Endothelial cell of umbilical vein (primary cell): ENCODE measurements at regions not wholly inside any gene's neighbourhood (a gene's known extent, or its start where the extent isn't known, plus 50 kb on each side); places are given as distances from the start of the nearest gene placed in this dataset.

Experiments
- BruUV-seq: library from RNA; stranded (reverse); fragments of 400-500 nt; replicated peaks from 2 replicates; lab custom pipeline; 2021; lab: Mats Ljungman, UMichigan
- CTCF ChIA-PET: fragments of 300-600, 350-600 bp; sonication (Branson Sonifier 250); formaldehyde crosslinking; loops from one replicate; lab custom pipeline; 2021; ENCODE audit warnings: antibody characterized with exemption, inconsistent platforms; lab: Charles Lee
- POLR2A ChIA-PET: fragments of 300-600, 350-600 bp; sonication (Branson Sonifier 250); formaldehyde crosslinking; loops from one replicate; lab custom pipeline; 2021; ENCODE audit warnings: antibody characterized with exemption, inconsistent platforms; lab: Charles Lee
- DNase-seq: peaks from one replicate; pipeline ENCODE4 v3.0.0-alpha.2; 2011; ENCODE audit warnings: low read depth, low spot score
- FAIRE-seq: peaks from 2 replicates; lab custom pipeline; 2011; peaks lifted over from hg19 to GRCh38; lab: Jason Lieb, UNC
- H2AFZ ChIP-seq: 2 replicates; pipeline ENCODE4 v1.6.0; 2012; ENCODE audit warnings: low read depth, low read length, control low read depth, inconsistent platforms
- H3K27ac ChIP-seq: 2 replicates; pipeline ENCODE4 v1.5.1; 2011; ENCODE audit warnings: low read depth, mild to moderate bottlenecking, control low read depth, low read length, moderate library complexity; ENCODE audit not compliant: insufficient read depth
- H3K27me3 ChIP-seq, 2 experiments: 2 replicates each; pipeline versions ENCODE4 v1.6.0 to v1.6.1; 2011; ENCODE audit warnings: low read length in 2 of 2, mixed read lengths in 1 of 2; ENCODE audit not compliant: control insufficient read depth in 2 of 2, insufficient read depth in 2 of 2
- H3K36me3 ChIP-seq, 2 experiments: 2 replicates in 1 of 2; 3 replicates in 1 of 2; pipeline ENCODE4 v1.5.1; 2011; ENCODE audit warnings: low read length in 2 of 2, mild to moderate bottlenecking in 1 of 2, moderate library complexity in 1 of 2; ENCODE audit not compliant: control insufficient read depth in 2 of 2, insufficient read depth in 2 of 2; ENCODE audit errors: extremely low read depth in 1 of 2
- H3K4me1 ChIP-seq: 3 replicates; pipeline ENCODE4 v1.5.1; 2011; ENCODE audit warnings: mild to moderate bottlenecking, low read length; ENCODE audit not compliant: control insufficient read depth, insufficient read depth; ENCODE audit errors: extremely low read depth
- H3K4me2 ChIP-seq: 2 replicates; pipeline ENCODE4 v1.6.1; 2011; ENCODE audit warnings: low read length, control low read depth, mixed read lengths; ENCODE audit not compliant: insufficient read depth
- H3K4me3 ChIP-seq, 3 experiments: fragments of 200-600 bp in 1 of 3; sonication (generic), shearing (Covaris generic) in 1 of 3; replicated peaks in 1 of 3; 2 replicates each; pipeline ENCODE4 v1.5.1; 2011 to 2016; ENCODE audit warnings: control low read depth in 3 of 3, low read length in 3 of 3, mild to moderate bottlenecking in 2 of 3, inconsistent platforms in 1 of 3, low read depth in 1 of 3, moderate library complexity in 1 of 3; ENCODE audit not compliant: insufficient read depth in 1 of 3
- H3K79me2 ChIP-seq: 2 replicates; pipeline ENCODE4 v1.6.0; 2012; ENCODE audit warnings: low read length, inconsistent platforms; ENCODE audit not compliant: control insufficient read depth, insufficient read depth
- H3K9ac ChIP-seq: replicated peaks from 2 replicates; pipeline ENCODE3; 2011; ENCODE audit warnings: low read length, control low read depth; ENCODE audit not compliant: insufficient read depth; ENCODE audit errors: extremely low read depth
- H3K9me1 ChIP-seq: replicated peaks from 3 replicates; pipeline ENCODE4 v1.6.0; 2011; ENCODE audit warnings: mild to moderate bottlenecking, low read length; ENCODE audit not compliant: control insufficient read depth, insufficient read depth; ENCODE audit errors: extremely low read depth
- H3K9me3 ChIP-seq: replicated peaks from 2 replicates; pipeline ENCODE4 v1.5.1; 2012; ENCODE audit warnings: low read length, inconsistent platforms; ENCODE audit not compliant: control insufficient read depth, insufficient read depth
- H4K20me1 ChIP-seq: replicated peaks from 2 replicates; pipeline ENCODE3; 2011; ENCODE audit warnings: mild to moderate bottlenecking, low read length; ENCODE audit not compliant: control insufficient read depth, insufficient read depth; ENCODE audit errors: extremely low read depth
- EZH2 ChIP-seq: IDR thresholded peaks from 2 replicates; pipeline ENCODE4 v1.6.1; 2012; ENCODE audit warnings: borderline replicate concordance, low read depth, mild to moderate bottlenecking, moderate library complexity, low read length, inconsistent platforms; ENCODE audit not compliant: severe bottlenecking
- FOS ChIP-seq: IDR thresholded peaks from 2 replicates; pipeline ENCODE4 v1.6.1; 2011; ENCODE audit warnings: mild to moderate bottlenecking, low read length, moderate library complexity, borderline replicate concordance; ENCODE audit not compliant: insufficient read depth
- GATA2 ChIP-seq: IDR thresholded peaks from 2 replicates; pipeline ENCODE4 v1.7.0; 2011; ENCODE audit warnings: low read depth, mild to moderate bottlenecking, moderate library complexity, mixed read lengths, low read length; ENCODE audit not compliant: insufficient read length, insufficient read depth
- JUN ChIP-seq: IDR thresholded peaks from 2 replicates; pipeline ENCODE4 v1.6.1; 2011; ENCODE audit warnings: borderline replicate concordance, low read depth; ENCODE audit not compliant: insufficient read length, insufficient read depth
- MYC ChIP-seq: IDR thresholded peaks from one replicate; pipeline ENCODE4 v1.6.1; 2011; ENCODE audit warnings: mild to moderate bottlenecking, low read depth, low read length
- POLR2A ChIP-seq: IDR thresholded peaks from 2 replicates; pipeline ENCODE4 v1.6.1; 2012; ENCODE audit warnings: low read depth, mild to moderate bottlenecking, control low read depth, low read length
- POLR2AphosphoS5 ChIP-seq: IDR thresholded peaks from 2 replicates; pipeline ENCODE4 v1.6.1; 2012; ENCODE audit warnings: low read depth, mild to moderate bottlenecking, control low read depth, low read length, moderate library complexity; ENCODE audit not compliant: insufficient read depth
- dilution Hi-C: fragments of 300-500 bp; cut with MboI; formaldehyde crosslinking; loops from one replicate; pipeline ENCODE4 v1.15.0; 2019; ENCODE audit warnings: low sequenced_read_pairs; ENCODE audit not compliant: extremely low pct_ligation_motif_present
- intact Hi-C: fragments of 100-400 bp; cut with micrococcal nuclease; formaldehyde crosslinking; loops from one replicate; pipeline ENCODE4 v1.10.0; 2022
- TF ChIP-seq, protein P1 (sequence below): IDR thresholded peaks from 2 replicates; pipeline ENCODE4 v1.6.1; 2011; ENCODE audit not compliant: insufficient read depth, insufficient read length
- TF ChIP-seq, protein P2 (sequence below), 2 donors: IDR thresholded peaks; 1 replicate in 1 of 2; 2 replicates in 1 of 2; pipeline ENCODE4 v1.5.1; 2011; ENCODE audit warnings: low read length in 2 of 2, mild to moderate bottlenecking in 2 of 2, moderate library complexity in 2 of 2, control low read depth in 1 of 2, inconsistent platforms in 1 of 2, low read depth in 1 of 2; ENCODE audit not compliant: insufficient read depth in 1 of 2; ENCODE audit errors: extremely low read depth in 1 of 2

DNA sequence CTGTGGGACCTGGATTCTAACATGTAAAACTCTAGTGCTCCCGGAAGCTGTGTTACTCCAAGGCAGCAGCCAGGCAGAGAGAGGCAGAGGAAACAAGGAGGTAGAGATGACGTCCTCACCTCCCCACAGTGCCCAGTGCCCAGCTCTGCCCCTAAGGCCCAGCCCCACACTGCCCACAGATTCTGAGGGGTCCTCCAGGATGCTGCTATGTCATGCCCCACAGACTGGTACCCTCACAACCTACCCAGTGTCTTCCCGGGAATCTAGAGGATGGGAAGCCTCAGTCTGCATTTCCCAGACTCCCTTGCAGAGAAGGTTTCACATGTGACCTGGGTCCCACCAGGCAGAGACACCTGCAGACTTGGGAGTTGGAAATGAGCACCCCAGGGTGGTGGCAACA is 75.9 kb upstream of the PCSK6 start:
- H3K4me1 ChIP-seq, result peaks cover 16% of the 10 kb centered on the region
- TF ChIP-seq EZH2 (no peak), JUN (no peak), POLR2A (no peak), MYC (no peak)
- TF ChIP-seq, protein P1, sequence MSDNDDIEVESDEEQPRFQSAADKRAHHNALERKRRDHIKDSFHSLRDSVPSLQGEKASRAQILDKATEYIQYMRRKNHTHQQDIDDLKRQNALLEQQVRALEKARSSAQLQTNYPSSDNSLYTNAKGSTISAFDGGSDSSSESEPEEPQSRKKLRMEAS, result no peak
- no peaks in the 10 kb centered on the region for H3K9me1 ChIP-seq
- DNase-seq (no peak), FAIRE-seq (no peak)
- no peak overlapping the region for H3K4me3 ChIP-seq
- POLR2A ChIA-PET, result no interaction called here
- H3K27me3 ChIP-seq, result no peaks in the 10 kb centered on the region
- H2AFZ ChIP-seq, result no peak overlapping the region
- CTCF ChIA-PET, result no interaction called here
- BruUV-seq, result no TSS peak
- H3K9ac ChIP-seq, result no peak overlapping the region
- no peaks in the 10 kb centered on the region for H3K9me3 ChIP-seq
- intact Hi-C loops, result loop anchor here (5.0 kb wide), 1 partner anchor 118 kb away; no protein-coding TSS in a partner anchor
- H3K4me2 ChIP-seq, result no peak overlapping the region
- no peaks in the 10 kb centered on the region for H3K36me3 ChIP-seq
- dilution Hi-C loops, result no loop called here
- no peaks in the 10 kb centered on the region for H3K79me2 ChIP-seq
- no peak overlapping the region for H3K27ac ChIP-seq
- H4K20me1 ChIP-seq, result no peaks in the 10 kb centered on the region

GRCh38 chr15:101563176-101563796 is 73.8 kb upstream of the PCSK6 start:
- Histone ChIP-seq H3K9ac (no peak overlapping the region), H3K27me3 (no peaks in the 10 kb centered on the region), H3K4me1 (peaks cover 5% of the 10 kb centered on the region), H3K9me3 (no peaks in the 10 kb centered on the region), H2AFZ (no peak overlapping the region), H3K4me2 (no peak overlapping the region), H3K27ac (no peak overlapping the region), H3K9me1 (no peaks in the 10 kb centered on the region), H3K36me3 (no peaks in the 10 kb centered on the region), H3K4me3 (no peak overlapping the region), H4K20me1 (no peaks in the 10 kb centered on the region), H3K79me2 (no peaks in the 10 kb centered on the region)
- FAIRE-seq, result no peak
- ChIA-PET CTCF (no interaction called here), POLR2A (interaction anchor here (0.6 kb wide), 1 partner anchor 16 kb away, joined by 4 read pairs; no protein-coding TSS in a partner anchor)
- dilution Hi-C loops, result no loop called here
- DNase-seq, result no peak
- BruUV-seq, result no TSS peak
- intact Hi-C loops, result no loop called here
- no peak for TF ChIP-seq POLR2A
- no peak for TF ChIP-seq EZH2
- no peak for TF ChIP-seq JUN
- no peak for TF ChIP-seq GATA2
- TF ChIP-seq, protein P1, result no peak
- TF ChIP-seq MYC, result no peak
- no peak for TF ChIP-seq POLR2AphosphoS5
- TF ChIP-seq, protein P2, sequence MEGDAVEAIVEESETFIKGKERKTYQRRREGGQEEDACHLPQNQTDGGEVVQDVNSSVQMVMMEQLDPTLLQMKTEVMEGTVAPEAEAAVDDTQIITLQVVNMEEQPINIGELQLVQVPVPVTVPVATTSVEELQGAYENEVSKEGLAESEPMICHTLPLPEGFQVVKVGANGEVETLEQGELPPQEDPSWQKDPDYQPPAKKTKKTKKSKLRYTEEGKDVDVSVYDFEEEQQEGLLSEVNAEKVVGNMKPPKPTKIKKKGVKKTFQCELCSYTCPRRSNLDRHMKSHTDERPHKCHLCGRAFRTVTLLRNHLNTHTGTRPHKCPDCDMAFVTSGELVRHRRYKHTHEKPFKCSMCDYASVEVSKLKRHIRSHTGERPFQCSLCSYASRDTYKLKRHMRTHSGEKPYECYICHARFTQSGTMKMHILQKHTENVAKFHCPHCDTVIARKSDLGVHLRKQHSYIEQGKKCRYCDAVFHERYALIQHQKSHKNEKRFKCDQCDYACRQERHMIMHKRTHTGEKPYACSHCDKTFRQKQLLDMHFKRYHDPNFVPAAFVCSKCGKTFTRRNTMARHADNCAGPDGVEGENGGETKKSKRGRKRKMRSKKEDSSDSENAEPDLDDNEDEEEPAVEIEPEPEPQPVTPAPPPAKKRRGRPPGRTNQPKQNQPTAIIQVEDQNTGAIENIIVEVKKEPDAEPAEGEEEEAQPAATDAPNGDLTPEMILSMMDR (IDR thresholded peaks at IDR 0.05; ENCODE audit: extremely low read depth in 1 of 2, insufficient read depth in 1 of 2, low read depth in 1 of 2, low read length in 2 of 2), result no peak
- no peak for TF ChIP-seq FOS
